HUDEP-2 (cell line): ENCODE measurements at regions not wholly inside any gene's neighbourhood (a gene's known extent, or its start where the extent isn't known, plus 50 kb on each side); places are given as distances from the start of the nearest gene placed in this dataset.
"Not testable (repeated sequence)": the region's sequence is repeated elsewhere in the genome, so short reads cannot be mapped to it uniquely, and the experiment has no call there.

ENCODE experiments used
- DNase-seq, 76 experiments: peaks; one replicate each; lab custom pipeline; 2025; ENCODE audit not compliant: unreplicated experiment in 76 of 76; lab: John Stamatoyannopoulos, UW

DNA sequence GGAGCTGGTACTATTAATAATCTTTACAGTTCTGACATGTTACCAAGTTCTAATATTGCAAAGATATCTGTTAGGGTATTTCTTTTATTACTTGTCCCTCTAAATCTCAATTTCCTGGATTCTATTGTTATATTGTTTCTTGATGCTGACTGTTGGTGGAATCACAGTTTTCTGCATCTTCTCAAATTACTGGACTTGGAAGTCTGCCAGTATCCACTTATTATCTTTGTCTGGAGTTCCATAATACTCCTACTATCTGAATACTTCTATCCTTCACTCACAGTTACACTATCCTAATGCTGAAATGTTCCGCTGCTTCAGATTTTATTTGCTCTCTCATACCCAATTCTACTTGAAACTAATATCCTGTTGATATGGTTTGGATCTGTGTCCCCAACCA is 1985.7 kb upstream of the PRR20A start:
- DNase-seq: no peak

DNA sequence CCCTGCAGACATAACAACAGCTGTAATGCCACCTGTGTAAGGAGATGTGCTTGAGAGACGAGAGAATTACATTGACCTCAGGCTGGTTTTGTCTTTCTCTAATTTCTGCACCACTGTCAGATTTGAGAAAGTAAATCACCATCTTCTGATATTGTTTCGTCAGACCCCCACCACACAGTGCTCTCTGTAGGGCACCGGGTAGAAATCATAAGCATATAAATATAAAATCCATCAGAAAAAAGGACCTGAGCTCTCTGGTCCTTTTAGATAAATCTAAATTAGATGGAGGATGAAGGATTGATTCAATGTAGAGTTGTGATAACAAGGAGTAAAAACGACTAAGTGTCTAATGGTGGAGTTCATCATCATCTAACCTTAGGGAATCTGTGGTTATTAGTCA is 1981.0 kb upstream of the PRR20A start:
- DNase-seq: no peak

DNA sequence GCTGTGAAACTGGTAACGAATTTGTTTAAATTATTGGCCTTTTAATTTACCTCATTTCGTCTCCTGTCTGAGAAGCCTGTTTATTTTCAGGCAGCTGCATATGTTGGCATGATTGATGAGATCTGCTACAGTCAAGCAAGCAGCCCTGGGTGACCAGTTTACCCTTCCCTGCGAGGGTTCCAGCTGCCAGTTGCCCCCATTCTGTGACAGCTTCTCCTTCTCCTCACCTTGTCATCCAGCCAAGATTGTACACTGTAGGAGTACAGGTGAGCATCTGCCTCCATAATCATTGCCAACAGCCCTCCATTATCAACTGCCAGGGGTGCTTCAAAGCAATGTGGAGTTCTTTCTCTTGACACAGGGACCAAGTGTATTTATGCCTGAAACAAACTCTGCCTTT is 1979.9 kb upstream of the PRR20A start:
- no peak for DNase-seq

DNA sequence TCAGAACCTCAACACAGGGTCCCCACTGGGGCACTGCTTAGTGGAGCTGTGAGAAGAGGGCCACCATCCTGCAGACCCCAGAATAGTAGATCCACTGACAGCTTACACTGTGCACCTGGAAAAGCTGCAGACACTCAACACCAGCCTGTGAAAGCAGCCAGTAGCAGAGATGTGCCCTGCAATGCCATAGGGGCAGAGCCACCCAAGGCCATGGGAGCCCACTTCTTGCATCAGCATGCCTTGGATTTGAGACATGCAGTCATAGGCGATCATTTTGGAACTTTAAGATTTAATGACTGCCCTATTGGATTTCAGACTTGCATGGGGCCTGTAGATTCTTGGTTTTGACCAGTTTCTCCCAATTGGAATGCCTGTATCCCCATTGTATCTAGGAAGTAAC is 1962.1 kb upstream of the PRR20A start:
- not testable (repeated sequence) for DNase-seq

DNA sequence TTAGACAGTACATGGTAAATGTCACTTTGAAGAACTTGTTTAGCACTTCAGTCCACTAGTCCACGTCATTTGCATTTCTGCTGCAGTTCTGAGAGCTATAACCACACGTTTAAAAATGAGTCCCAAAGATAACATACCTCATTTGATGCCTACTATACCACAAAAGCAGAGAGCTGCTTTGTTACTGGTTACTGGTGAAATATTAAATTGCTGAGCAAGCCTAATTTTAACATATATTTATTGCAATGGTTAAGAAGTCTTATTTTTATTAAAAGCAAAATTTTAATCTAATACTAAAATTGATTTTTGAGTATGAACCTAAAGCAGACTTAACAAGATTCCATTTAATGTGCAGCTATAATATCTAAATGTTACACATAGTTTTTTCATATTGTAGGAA is 1949.7 kb upstream of the PRR20A start:
- no peak for DNase-seq

DNA sequence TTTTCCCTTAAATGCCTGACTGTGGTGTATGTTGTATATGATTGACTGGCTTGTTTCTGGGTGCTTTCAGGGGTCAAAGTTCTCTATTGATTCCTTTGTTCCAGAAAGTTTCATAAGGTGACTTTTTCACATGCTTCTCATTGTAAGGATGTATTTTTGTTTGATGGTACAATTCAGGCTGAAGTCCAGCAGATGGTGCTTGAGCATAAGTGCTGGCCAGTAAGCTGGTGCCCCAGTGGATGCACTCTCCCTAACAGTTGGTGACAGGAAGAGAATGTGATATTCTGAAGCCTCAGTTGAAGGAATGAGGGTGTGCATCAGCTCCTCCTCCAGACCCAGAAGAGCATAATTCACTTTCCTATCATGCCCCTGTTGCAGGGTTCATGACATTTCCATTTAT is 1941.6 kb upstream of the PRR20A start:
- no peak for DNase-seq

DNA sequence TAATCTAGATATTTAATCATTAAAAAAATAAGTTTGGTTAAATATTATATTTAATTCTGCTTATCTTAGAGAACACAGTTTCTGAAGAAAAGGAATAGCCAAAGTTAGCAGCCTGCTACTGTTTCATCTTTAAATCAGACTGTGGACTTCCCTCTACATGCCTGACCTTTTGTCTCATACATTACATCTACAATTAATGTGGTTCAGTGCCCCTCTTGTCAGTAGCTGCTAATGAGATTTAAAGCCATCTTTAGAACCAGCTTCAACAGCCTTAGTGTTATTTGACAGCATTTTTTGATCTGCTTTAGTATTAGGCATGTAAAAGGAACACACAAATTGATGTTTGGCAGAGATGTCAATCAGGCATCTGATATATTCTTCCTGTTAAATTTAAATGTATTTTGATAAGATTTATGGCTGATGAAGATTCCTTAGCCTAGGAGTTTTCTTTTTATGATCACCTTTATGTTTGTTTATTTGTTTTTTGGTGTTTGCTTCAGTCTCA is 1925.8 kb upstream of the PRR20A start:
- DNase-seq: no peak

DNA sequence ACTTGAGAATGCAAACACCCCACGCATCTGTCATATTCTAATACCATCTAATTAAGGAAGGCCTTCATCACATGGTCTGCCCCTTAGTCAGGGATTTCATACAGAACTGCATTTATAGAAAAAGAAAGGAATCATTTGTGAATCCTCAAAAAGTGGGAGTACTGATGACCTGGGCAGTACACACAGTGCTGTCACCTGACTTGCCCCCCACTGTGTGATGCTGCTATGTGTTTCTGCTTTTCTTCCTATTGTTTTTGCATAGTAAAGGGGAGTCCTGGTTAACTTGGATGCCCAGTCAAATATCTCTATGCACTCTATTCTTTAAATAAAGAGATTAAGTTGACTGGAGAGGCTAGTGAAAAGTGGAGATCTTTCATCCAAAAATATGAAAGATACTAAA is 1921.2 kb upstream of the PRR20A start:
- no peak for DNase-seq

DNA sequence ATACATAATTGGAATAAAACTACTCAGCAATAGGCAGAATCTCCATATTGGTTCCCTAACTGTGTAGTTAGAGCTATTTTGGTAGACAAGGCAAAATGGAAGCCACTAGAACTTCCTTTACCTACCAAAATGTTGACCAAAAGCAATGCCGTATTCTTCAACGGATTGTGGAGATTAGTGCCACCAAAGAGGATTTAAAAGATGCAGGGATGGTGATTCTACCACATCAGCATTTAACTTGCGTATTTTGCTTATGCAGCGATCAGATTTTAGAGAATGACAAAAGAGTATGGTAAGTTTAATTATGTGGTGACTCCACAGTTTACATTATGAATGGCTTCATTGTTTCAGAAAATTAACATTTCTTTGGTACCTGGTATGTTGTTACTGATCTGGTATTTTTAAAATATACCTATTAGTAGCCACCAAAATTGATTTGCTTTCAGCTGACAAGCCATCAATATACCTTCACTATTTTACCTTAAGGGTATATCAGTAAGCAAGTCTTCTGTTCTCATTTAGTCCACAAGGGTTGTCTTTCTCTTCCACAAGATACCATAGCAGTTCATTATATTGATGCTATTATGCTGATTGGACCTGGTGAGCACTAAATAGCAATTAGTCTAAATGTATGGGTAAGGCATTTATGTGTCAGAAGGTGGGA is 1910.7 kb upstream of the PRR20A start:
- no peak for DNase-seq

DNA sequence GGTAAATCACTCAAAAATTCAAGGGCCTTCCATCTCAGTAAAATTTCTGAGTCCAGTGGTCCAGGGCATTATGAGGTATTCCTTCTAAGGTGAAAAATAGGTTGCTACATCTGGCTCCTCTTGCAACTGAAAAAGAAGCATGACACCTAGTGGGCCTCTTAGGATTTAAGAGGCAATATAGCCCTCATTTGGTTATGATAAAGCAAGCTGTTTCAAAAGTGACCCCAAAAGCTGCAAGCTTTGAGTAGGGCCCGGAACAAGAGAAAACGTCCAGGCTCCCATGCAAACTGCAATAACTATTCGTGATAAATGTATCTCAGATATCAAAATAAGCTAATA is 1910.2 kb upstream of the PRR20A start:
- DNase-seq: no peak

DNA sequence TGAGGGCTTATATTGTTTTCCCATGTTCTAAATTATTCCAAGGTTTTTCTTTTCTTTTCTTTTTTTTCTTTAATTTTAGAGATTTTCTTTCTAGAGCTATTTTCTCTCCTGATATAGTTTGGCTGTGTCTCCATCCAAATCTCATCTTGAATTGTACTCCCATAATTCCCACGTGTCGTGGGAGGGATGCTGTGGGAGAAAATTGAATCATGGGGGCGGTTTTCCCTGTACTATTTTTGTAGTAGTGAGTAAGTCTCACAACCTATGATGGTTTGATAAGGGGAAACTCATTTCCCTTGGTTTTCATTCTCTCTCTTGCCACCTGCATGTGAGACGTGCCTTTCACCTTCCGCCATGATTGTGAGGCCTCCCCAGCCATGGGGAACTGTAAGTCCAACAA is 1906.4 kb upstream of the PRR20A start:
- DNase-seq: no peak

DNA sequence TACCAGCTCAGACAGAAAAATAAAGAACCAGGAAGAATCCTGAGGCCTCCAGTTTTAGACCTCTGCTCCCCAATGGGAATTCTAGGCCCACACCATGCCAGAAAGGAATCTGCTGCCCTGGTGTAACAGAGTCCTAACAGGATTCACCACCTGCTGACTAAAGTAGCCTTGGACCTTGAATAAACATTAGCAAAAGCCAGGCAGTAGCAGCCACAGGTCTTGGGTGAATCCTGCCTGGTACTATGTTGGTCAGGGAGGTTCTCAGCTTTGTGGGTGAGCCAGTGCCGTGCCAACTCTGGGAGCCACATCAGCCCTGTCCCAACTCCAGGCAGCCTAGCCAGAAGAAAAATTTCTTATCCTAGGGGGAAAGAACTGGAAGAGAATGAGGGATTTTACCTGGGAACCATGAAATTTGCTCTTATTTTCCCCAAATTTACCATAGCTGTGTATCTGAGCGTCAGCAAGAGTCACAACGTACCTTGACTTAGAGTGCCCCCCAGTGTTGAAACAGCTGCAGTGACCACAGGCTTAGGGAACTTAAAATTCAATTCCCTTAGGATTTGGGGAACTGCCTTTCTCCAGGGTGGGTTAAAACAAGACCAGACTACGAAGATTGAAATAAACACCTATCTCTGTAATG is 1895.6 kb upstream of the PRR20A start:
- DNase-seq: peak in 2 of 76 experiments; percentile 1

DNA sequence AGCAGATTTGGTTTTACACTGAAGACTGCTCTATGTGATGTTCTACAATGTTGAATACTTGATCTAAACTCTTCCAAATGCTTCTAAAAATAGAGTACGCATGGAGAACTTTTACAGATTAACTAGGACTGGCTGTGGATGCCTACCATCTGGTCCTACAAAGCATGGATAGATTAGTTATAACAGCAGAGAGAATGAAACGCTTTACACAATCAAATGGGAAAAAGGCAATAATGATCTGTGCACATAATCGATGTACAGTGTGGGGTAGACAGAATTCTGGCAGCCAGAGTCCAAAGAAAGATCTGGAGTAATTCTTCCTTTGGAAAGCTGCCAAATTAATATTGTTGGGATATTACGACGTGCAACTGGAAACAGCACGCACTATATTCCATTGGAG is 1885.5 kb upstream of the PRR20A start:
- DNase-seq: no peak

DNA sequence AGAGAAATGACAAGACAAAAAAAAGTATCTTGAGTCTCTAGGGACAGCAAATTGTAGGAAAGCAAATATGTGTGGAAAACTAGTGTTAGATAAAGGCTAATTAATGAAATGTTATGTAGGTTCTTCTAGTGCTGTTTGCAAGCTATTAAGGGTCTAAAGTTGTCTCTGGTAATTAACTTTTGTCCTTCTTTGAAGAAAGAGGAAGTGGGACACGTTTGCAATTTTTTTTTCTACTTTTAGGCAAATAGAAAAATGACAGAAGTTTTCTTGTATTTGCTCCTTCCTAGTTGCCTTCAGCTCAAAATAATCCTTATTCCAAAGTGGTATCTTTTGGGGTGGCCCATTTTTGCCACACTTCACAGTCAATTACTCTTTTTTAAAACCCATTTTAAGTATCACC is 1877.7 kb upstream of the PRR20A start:
- DNase-seq: no peak

DNA sequence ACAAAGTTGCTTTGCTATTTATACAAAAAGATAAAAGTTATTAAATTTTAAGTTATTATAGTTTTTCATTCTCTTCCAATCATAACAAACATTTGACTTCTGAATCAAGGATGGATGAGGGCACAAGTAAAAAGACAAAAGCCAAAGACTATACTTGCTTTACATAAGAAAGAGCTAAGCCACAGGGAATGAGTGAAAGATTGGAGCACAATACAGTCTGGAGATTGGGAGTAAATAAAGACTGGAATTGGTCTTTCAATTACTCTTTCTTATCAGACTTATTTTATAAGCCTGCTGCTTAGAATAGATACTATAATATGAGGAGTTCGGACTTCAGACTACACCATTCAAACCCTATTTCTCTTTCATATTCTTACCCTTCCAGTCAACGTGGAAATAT is 1874.1 kb upstream of the PRR20A start:
- no peak for DNase-seq

DNA sequence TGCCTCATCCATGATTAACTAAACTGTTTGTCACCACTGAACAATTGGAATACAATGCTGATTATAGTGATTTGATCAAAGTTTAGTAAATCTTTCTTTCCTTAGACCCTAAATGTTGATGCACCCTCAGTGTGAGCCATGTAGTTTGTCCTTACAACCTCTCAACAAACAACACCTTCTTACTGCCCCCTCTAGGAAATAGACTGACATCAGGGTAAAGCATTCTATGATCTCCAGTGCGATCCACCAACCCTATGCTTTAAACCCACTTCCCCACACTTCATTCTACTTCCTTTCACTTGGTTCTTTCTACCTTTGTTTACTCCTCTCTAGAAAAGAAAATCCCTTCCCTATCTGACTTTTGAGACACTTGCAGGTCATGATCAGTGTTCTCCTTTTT is 1842.5 kb upstream of the PRR20A start:
- DNase-seq: no peak

DNA sequence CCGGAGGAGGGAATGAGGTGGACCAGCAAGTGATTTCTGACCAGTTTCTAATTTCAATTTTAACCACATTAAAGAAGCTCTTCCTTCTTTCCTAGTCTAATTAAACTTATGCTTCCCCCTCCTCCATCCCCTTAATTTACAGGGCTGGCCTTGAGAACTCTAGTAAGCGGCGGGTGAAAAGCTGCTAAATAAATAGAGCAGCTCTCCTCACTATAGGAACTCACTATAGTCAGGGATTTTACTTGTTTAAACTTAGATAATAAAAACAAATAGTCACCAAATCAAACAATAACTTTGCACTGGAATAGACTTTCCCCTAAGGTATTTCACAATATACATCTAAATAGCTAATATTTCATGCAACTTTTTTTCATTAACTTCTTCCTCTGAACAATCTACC is 1838.2 kb upstream of the PRR20A start:
- no peak for DNase-seq

DNA sequence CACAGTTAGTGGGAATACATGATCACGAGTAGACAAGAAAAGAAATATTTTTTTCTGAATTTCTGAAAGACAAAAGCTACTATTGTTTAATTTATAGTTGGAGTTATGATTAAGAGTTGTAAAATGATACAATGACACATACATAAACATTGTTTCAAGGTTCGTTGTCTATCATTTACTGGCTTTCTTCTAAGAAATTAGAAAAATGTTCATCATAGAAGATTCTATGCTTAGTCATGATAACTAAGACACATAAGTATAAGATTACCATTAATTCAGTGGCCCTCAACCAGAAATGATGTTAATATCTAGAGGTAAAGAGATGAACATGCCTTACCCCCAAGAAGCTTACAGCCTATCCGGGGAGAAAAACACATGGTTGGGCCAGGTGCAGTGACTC is 1832.8 kb upstream of the PRR20A start:
- no peak for DNase-seq

DNA sequence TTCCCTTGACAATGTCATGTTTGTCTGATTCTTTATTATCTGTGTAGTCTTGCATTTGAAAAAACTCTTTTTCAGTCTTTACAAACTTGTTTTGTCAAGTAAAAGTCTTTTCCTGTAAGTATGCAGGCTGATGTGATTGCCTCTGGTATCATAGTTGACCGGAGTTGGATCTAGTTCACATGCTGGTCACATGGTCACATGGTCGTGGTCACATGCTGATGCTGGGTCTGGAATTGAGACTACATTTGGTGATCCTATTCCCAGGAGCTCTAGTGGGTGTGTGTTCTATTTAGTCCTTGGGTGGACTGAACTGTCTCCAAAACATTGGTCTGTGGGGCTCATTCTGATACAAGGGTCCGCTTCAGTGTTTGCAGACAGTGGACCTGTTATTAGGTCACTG is 1798.8 kb upstream of the PRR20A start:
- DNase-seq: no peak

DNA sequence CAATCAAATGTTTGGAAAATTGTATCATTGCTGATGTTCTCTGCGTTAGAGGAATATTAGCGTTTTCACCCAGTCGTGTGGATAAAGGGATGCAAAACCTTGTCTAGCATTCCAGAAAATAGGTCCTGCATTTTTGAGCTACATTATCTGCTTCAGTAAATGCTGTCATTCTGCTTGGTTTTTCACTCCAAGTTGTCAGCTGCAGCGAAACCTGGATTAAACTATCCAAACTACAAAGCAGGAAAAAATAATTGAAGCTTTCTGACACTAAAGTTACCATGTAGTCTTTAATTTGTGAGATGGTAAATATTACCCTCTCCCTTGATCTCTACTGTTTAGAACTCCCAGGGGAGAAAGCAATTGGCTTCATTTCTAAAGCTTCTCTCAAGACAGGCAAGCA is 1795.5 kb upstream of the PRR20A start:
- no peak for DNase-seq

DNA sequence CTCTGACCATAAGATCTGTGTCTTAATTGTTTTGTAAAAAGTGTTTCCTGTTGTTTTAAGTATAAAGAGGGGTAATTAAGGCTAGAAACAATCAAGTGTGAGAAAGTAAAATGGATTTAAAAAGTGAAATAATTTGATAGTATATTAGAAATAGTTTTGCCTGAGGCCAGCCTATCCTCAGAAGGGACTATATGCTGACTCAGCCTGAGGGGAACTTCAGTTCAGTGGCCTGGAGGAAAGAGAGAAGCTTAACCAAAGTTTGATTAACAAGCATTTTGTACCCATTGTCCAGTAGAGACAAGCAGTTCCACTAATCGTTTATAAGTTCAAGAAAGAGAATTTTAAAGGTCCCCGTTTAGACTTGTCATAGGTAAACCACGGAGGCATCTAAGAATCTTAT is 1793.2 kb upstream of the PRR20A start:
- no peak for DNase-seq

DNA sequence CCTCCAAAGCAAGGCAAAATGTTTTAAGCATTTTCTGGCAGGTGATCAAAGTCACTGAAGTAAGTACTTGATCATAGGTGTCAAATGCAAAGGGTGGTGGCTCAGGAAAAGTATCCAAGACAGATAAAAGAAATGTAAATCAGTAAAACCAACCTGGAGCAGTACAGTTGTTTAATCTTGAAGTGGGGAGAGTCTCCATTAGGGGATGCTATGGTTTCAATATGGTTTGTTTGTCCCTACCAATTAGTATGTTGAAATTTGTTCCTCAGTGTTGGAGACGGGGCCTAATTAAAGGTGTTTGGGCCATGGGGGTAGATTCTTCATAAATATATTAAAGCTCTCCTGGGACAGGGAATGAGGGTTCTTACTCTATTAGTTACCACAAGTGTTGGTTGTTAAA is 1781.7 kb upstream of the PRR20A start:
- DNase-seq: no peak

DNA sequence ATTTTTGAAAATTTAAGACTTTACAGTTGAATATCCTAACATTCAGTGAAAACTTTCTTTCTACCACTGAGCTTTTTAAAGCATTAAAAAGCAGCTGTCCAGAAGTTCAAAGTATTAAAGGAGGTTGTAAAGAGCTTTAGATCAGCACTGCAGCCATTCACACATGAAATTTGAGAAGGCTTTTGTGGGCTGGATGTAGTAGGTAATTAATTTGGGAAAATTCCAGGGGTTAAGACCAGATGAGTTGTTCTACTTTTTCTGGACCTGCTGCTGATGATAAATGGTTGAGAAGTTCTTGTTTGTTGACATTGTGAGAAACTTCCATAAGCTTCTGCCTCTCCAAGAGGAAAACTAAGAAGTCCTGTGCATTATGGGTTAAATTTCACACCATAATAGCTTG is 1779.6 kb upstream of the PRR20A start:
- no peak for DNase-seq
